Upper lobe of right lung (tissue), 1 donor: ENCODE measurements at regions not wholly inside any gene's neighbourhood (a gene's known extent, or its start where the extent isn't known, plus 50 kb on each side); places are given as distances from the start of the nearest gene placed in this dataset.

ENCODE experiments used
- ATAC-seq: fragments of 200-7000 bp; cut with Tn5 transposase; one replicate; pipeline ENCODE4 v1.9.1; 2020; ENCODE audit warnings: mild to moderate bottlenecking, moderate library complexity
- DNase-seq: peaks from one replicate; pipeline ENCODE4 v3.0.0-alpha.2; 2020
- H3K27ac ChIP-seq: fragments of 200-600 bp; one replicate; pipeline ENCODE4 v1.8.0; 2022
- H3K27me3 ChIP-seq: fragments of 200-600 bp; one replicate; pipeline ENCODE4 v1.8.0; 2022; ENCODE audit warnings: mild to moderate bottlenecking
- H3K36me3 ChIP-seq: fragments of 200-600 bp; one replicate; pipeline ENCODE4 v1.8.0; 2022
- H3K4me1 ChIP-seq: fragments of 200-600 bp; one replicate; pipeline ENCODE4 v1.8.0; 2022
- H3K4me3 ChIP-seq: fragments of 200-600 bp; one replicate; pipeline ENCODE4 v1.8.0; 2022; ENCODE audit warnings: mild to moderate bottlenecking
- H3K9me3 ChIP-seq: fragments of 200-600 bp; one replicate; pipeline ENCODE4 v1.8.0; 2022
- CTCF ChIP-seq: fragments of 200-600 bp; IDR thresholded peaks from one replicate; pipeline ENCODE4 v1.8.0; 2022; ENCODE audit warnings: antibody characterized with exemption
- intact Hi-C: fragments of 100-400 bp; cut with DNase I; formaldehyde crosslinking; loops from one replicate; pipeline ENCODE4 v1.11.0; 2022
- donor health status: DM: no; HTN: yes; CAD: no; lungs with severe emphysema.

GRCh38 chr1:87885278-87886025 lies 556.8 kb downstream of the LMO4 start:
- intact Hi-C loops, result no loop called here
- H3K36me3 ChIP-seq, result no peaks in the 10 kb centered on the region
- TF ChIP-seq CTCF, result no peak
- no peak overlapping the region for H3K27ac ChIP-seq
- DNase-seq (no peak), ATAC-seq (no peak)
- H3K9me3 ChIP-seq, result no peaks in the 10 kb centered on the region
- no peak overlapping the region for H3K4me3 ChIP-seq
- no peaks in the 10 kb centered on the region for H3K27me3 ChIP-seq
- no peaks in the 10 kb centered on the region for H3K4me1 ChIP-seq

- Histone ChIP-seq H3K27ac (no peak overlapping the region), H3K27me3 (no peaks in the 10 kb centered on the region), H3K36me3 (no peaks in the 10 kb centered on the region), H3K9me3 (no peaks in the 10 kb centered on the region), H3K4me1 (no peaks in the 10 kb centered on the region), H3K4me3 (no peak overlapping the region)
- ATAC-seq (no peak), DNase-seq (no peak)
- intact Hi-C loops, result no loop called here
- TF ChIP-seq CTCF, result no peak
Observed at GRCh38 chr1:87887100-87887499, 558.4 kb downstream of the LMO4 start.

- no peak overlapping the region for H3K27ac ChIP-seq
- ATAC-seq (no peak), DNase-seq (no peak)
- H3K36me3 ChIP-seq, result no peaks in the 10 kb centered on the region
- H3K4me1 ChIP-seq, result no peaks in the 10 kb centered on the region
- H3K27me3 ChIP-seq, result no peaks in the 10 kb centered on the region
- TF ChIP-seq CTCF, result no peak
- intact Hi-C loops, result no loop called here
- no peaks in the 10 kb centered on the region for H3K9me3 ChIP-seq
- no peak overlapping the region for H3K4me3 ChIP-seq
Observed at GRCh38 chr1:87888446-87888845, 559.8 kb downstream of the LMO4 start.

GRCh38 chr1:87894062-87894461 lies 565.4 kb downstream of the LMO4 start:
- Histone ChIP-seq H3K27ac (no peak overlapping the region), H3K36me3 (no peaks in the 10 kb centered on the region), H3K4me3 (no peak overlapping the region), H3K4me1 (no peaks in the 10 kb centered on the region), H3K27me3 (no peaks in the 10 kb centered on the region), H3K9me3 (no peaks in the 10 kb centered on the region)
- intact Hi-C loops, result no loop called here
- TF ChIP-seq CTCF, result no peak
- no peak for ATAC-seq
- DNase-seq, result no peak

- intact Hi-C loops, result no loop called here
- no peaks in the 10 kb centered on the region for H3K4me1 ChIP-seq
- H3K27ac ChIP-seq, result no peak overlapping the region
- H3K27me3 ChIP-seq, result no peaks in the 10 kb centered on the region
- TF ChIP-seq CTCF, result no peak
- DNase-seq (no peak), ATAC-seq (no peak)
- H3K36me3 ChIP-seq, result no peaks in the 10 kb centered on the region
- no peak overlapping the region for H3K4me3 ChIP-seq
- H3K9me3 ChIP-seq, result no peaks in the 10 kb centered on the region
Observed at GRCh38 chr1:87897481-87897880, 568.8 kb downstream of the LMO4 start.

GRCh38 chr1:87898431-87898830 lies 569.8 kb downstream of the LMO4 start:
- Histone ChIP-seq H3K27me3 (no peaks in the 10 kb centered on the region), H3K4me1 (peaks cover 7% of the 10 kb centered on the region), H3K27ac (no peak overlapping the region), H3K4me3 (no peak overlapping the region), H3K9me3 (no peaks in the 10 kb centered on the region), H3K36me3 (no peaks in the 10 kb centered on the region)
- no peak for DNase-seq
- intact Hi-C loops, result no loop called here
- TF ChIP-seq CTCF, result no peak
- ATAC-seq, result no peak
